GM19043 (cell line): ENCODE measurements at regions not wholly inside any gene's neighbourhood (a gene's known extent, or its start where the extent isn't known, plus 50 kb on each side); places are given as distances from the start of the nearest gene placed in this dataset.

Experiments used
- ATAC-seq: cut with Tn5 transposase; IDR thresholded peaks from one replicate; pipeline ENCODE4 v1.9.1; 2021; ENCODE audit warnings: low read depth; ENCODE audit not compliant: unreplicated experiment

- ATAC-seq = no peak
These were observed 274.9 kb upstream of the ADARB2 start for GRCh38 chr10:2012209-2012608.

DNA sequence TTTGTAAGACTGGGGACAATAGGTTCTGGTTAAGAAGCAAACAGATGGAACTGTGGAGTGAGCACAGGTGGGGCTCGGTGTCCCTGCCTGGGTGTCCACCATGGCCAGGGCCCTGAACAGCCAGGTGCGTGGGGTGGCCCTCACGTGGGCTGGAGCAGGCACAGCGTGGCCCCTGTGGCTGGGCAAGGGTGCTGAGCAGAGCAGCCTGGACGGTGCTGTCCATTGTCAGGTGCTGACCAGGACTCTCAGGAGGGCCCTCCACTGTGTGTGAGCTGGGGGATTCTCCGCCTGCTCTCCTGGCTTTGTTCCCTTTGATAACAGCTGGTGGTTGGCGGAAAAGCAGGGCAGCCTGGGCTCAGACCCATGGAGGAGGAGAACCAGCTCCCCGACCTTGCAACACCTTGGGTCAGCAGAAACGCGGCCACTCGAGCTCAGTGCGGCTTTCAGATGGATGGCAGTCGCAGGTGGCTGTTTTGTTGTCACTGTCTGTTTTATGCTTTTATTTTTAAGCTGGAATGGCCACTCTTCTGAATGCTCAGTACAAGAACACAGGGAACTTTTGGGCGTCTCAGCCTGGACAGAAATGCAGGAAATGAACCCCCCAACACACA lies 273.9 kb upstream of the ADARB2 start:
- ATAC-seq = no peak

DNA sequence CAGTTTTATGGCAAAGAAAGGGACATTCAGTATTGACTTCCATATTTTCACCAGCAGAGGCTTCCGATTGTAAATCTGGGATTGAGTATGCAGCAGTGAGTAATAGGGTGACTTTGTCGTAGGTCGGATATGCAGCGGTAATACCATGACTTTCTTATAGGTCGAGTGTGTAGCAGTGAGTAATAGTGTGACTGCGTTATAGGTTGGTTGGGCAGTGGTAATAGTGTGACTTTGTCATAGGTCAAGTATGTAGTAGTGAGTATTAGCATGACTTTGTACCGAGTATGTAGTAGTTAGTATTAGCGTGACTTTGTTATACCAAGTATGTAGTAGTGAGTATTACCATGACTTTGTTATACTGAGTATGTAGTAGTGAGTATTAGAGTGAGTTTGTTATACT lies 268.2 kb upstream of the ADARB2 start:
- no peak for ATAC-seq

- no peak for ATAC-seq
These were observed 255.6 kb upstream of the ADARB2 start for GRCh38 chr10:1992930-1993329.

- no peak for ATAC-seq
These were observed 251.8 kb upstream of the ADARB2 start for GRCh38 chr10:1989090-1989489.

GRCh38 chr10:1981976-1982375 lies 244.7 kb upstream of the ADARB2 start:
- ATAC-seq = no peak

GRCh38 chr10:1980459-1980858 lies 243.1 kb upstream of the ADARB2 start:
- no peak for ATAC-seq

GRCh38 chr10:1978584-1978983 lies 241.3 kb upstream of the ADARB2 start:
- no peak for ATAC-seq

- no peak for ATAC-seq
These were observed 240.1 kb upstream of the ADARB2 start for GRCh38 chr10:1977461-1977860.

DNA sequence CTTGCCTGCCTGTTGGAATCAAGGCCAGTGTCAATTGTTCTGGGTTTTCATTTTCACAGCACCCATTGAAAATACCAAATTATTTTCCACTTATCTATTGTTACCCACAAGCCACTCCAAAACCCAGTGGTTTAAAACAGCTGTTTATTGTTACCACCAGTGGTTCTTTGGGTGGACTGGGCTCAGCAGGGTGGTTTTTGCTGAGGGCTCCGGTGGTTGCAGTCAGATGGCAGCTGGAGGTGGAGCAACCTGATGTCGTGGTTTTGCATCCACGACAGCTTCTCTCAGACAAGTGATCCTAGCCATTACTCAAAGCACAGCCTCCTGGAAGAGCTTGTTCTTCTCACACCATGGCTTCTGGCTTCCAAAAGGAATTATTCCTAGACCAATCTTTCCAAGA lies 235.1 kb upstream of the ADARB2 start:
- no peak for ATAC-seq

- ATAC-seq = no peak
These were observed 231.1 kb upstream of the ADARB2 start for GRCh38 chr10:1968257-1969033.

GRCh38 chr10:1966712-1967376 lies 229.5 kb upstream of the ADARB2 start:
- no peak for ATAC-seq

- no peak for ATAC-seq
These were observed 227.2 kb upstream of the ADARB2 start for GRCh38 chr10:1964476-1964875.

GRCh38 chr10:1963341-1963740 lies 226.0 kb upstream of the ADARB2 start:
- ATAC-seq = no peak

GRCh38 chr10:1961989-1962388 lies 224.7 kb upstream of the ADARB2 start:
- ATAC-seq = no peak

GRCh38 chr10:1960982-1961381 lies 223.7 kb upstream of the ADARB2 start:
- ATAC-seq = no peak

DNA sequence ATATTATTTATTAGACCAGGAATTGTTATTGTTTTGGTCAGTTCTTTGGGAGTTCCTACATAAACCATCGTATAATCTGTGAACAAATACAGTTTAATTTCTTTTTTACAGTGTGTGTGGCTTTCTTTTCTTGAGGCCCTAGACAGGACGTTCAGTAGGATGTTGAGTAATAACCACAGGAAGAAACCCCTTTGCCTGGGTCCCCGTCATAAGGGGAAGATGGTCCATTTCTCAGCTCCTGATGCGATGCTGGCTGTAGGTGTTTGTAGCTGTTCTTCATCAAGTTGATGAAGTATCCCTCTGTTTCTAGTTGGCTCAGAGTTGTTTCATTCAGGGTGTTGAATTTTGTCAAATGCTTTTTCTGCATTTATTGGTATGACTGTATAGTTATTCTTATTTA lies 219.7 kb upstream of the ADARB2 start:
- no peak for ATAC-seq

- ATAC-seq = no peak
These were observed 217.0 kb upstream of the ADARB2 start for GRCh38 chr10:1954300-1954699.

- ATAC-seq = no peak
These were observed 215.1 kb upstream of the ADARB2 start for GRCh38 chr10:1952126-1953095.

GRCh38 chr10:1950803-1951495 lies 213.6 kb upstream of the ADARB2 start:
- ATAC-seq = no peak
